Caco-2 (cell line): ENCODE measurements at regions not wholly inside any gene's neighbourhood (a gene's known extent, or its start where the extent isn't known, plus 50 kb on each side); places are given as distances from the start of the nearest gene placed in this dataset.

Experiments used
- BruUV-seq: library from RNA; stranded (reverse); fragments of 400-500 nt; replicated peaks from 2 replicates; lab custom pipeline; 2021; lab: Mats Ljungman, UMichigan
- CTCF ChIA-PET: fragments of 300-600 bp; sonication (Branson Sonifier 250); formaldehyde crosslinking; loops from one replicate; lab custom pipeline; 2022; ENCODE audit warnings: antibody characterized with exemption; lab: Charles Lee
- POLR2A ChIA-PET: fragments of 300-600 bp; sonication (Branson Sonifier 250); formaldehyde crosslinking; loops from one replicate; lab custom pipeline; 2022; ENCODE audit warnings: antibody characterized with exemption; lab: Charles Lee
- DNase-seq, 2 experiments: peaks; one replicate each; pipeline versions ENCODE4 v3.0.0 to v3.0.0-alpha.2; 2020 to 2022
- H3K27me3 ChIP-seq: replicated peaks from 2 replicates; pipeline ENCODE4 v1.6.0; 2011; ENCODE audit warnings: low read length; ENCODE audit not compliant: control insufficient read depth, insufficient read depth
- H3K36me3 ChIP-seq: 2 replicates; pipeline ENCODE4 v1.5.1; 2011; ENCODE audit warnings: low read length; ENCODE audit not compliant: control insufficient read depth, insufficient read depth
- H3K4me1 ChIP-seq: fragments of 250-450 bp; sonication (Bioruptor Pico); 2 replicates; pipeline ENCODE4 v1.5.1; 2020; ENCODE audit warnings: mild to moderate bottlenecking
- H3K4me3 ChIP-seq: 2 replicates; pipeline ENCODE4 v1.5.1; 2011; ENCODE audit warnings: low read depth, mild to moderate bottlenecking, control low read depth, low read length
- H3K9me3 ChIP-seq: fragments of 250-450 bp; sonication (Bioruptor Pico); 2 replicates; pipeline ENCODE4 v1.5.1; 2020; ENCODE audit warnings: mild to moderate bottlenecking, moderate library complexity
- H3K27ac Mint-ChIP-seq: one replicate; pipeline ENCODE4 v1.8.0; 2022; ENCODE audit warnings: mixed read lengths; ENCODE audit not compliant: unreplicated experiment
- H3K27me3 Mint-ChIP-seq: one replicate; pipeline ENCODE4 v1.8.0; 2022; ENCODE audit warnings: mixed read lengths; ENCODE audit not compliant: insufficient read depth, unreplicated experiment
- H3K36me3 Mint-ChIP-seq: one replicate; pipeline ENCODE4 v1.8.0; 2022; ENCODE audit warnings: mild to moderate bottlenecking, mixed read lengths; ENCODE audit not compliant: insufficient read depth, unreplicated experiment
- H3K4me1 Mint-ChIP-seq: one replicate; pipeline ENCODE4 v1.8.0; 2022; ENCODE audit warnings: low read depth, mixed read lengths; ENCODE audit not compliant: unreplicated experiment
- H3K4me3 Mint-ChIP-seq: one replicate; pipeline ENCODE4 v1.8.0; 2022; ENCODE audit warnings: mild to moderate bottlenecking, moderate library complexity, mixed read lengths; ENCODE audit not compliant: unreplicated experiment
- H3K9me3 Mint-ChIP-seq: one replicate; pipeline ENCODE4 v1.8.0; 2022; ENCODE audit warnings: mixed read lengths; ENCODE audit not compliant: unreplicated experiment
- CTCF ChIP-seq, 2 experiments: fragments of 200-600 bp in 1 of 2; IDR thresholded peaks; 1 replicate in 1 of 2; 2 replicates in 1 of 2; pipeline versions ENCODE4 v1.5.1 to v1.8.0; 2011 to 2022; ENCODE audit warnings: antibody characterized with exemption in 1 of 2, control low read depth in 1 of 2, inconsistent platforms in 1 of 2, low read depth in 1 of 2, low read length in 1 of 2, mild to moderate bottlenecking in 1 of 2, moderate library complexity in 1 of 2; ENCODE audit not compliant: insufficient read depth in 1 of 2, severe bottlenecking in 1 of 2, unreplicated experiment in 1 of 2
- intact Hi-C: fragments of 100-400 bp; cut with micrococcal nuclease; formaldehyde crosslinking; loops from one replicate; pipeline ENCODE4 v1.10.0; 2022; ENCODE audit not compliant: unreplicated experiment

DNA sequence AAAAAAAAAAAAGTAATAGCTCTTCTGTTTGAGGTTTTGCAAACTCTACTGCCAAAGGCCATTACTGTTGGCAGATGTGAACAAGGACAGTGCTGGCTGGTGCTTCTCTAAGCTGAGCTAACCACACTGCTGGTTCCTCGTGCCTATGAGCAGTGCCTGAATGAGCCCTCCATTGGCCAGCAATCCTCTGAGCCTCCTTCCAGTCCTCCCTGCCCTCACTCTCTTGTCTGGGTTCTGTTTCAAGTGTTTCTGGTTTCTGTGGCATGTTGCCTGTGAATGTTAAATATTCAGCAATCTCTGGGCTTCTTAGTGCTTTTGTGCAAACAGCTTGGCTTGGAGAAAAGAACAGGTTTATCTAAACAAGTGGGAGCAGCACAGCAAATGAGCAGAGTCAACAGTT is 161.3 kb upstream of the AUTS2 start:
- Histone ChIP-seq H3K9me3 (no peaks in the 10 kb centered on the region), H3K4me3 (no peak overlapping the region), H3K4me1 (no peaks in the 10 kb centered on the region), H3K27me3 (no peaks in the 10 kb centered on the region), H3K36me3 (no peaks in the 10 kb centered on the region)
- intact Hi-C loops: no loop called here
- POLR2A ChIA-PET: no interaction called here
- H3K27ac Mint-ChIP-seq: no peak overlapping the region
- peaks cover 28% of the 10 kb centered on the region for H3K9me3 Mint-ChIP-seq
- no peak overlapping the region for H3K4me3 Mint-ChIP-seq
- no peaks in the 10 kb centered on the region for H3K4me1 Mint-ChIP-seq
- no peak for DNase-seq
- BruUV-seq: no TSS peak
- TF ChIP-seq CTCF (IDR thresholded peaks at IDR 0.05; ENCODE audit: insufficient read depth in 1 of 2, low read depth in 1 of 2, low read length in 1 of 2, severe bottlenecking in 1 of 2, unreplicated experiment in 1 of 2): no peak
- H3K36me3 Mint-ChIP-seq: no peaks in the 10 kb centered on the region
- CTCF ChIA-PET: no interaction called here
- no peaks in the 10 kb centered on the region for H3K27me3 Mint-ChIP-seq

- DNase-seq: no peak
- Histone ChIP-seq H3K27me3 (no peaks in the 10 kb centered on the region), H3K4me1 (no peaks in the 10 kb centered on the region), H3K36me3 (no peaks in the 10 kb centered on the region), H3K4me3 (no peak overlapping the region), H3K9me3 (no peaks in the 10 kb centered on the region)
- CTCF ChIA-PET: no interaction called here
- peaks cover 21% of the 10 kb centered on the region for H3K9me3 Mint-ChIP-seq
- TF ChIP-seq CTCF (IDR thresholded peaks at IDR 0.05; ENCODE audit: insufficient read depth in 1 of 2, low read depth in 1 of 2, low read length in 1 of 2, severe bottlenecking in 1 of 2, unreplicated experiment in 1 of 2): no peak
- POLR2A ChIA-PET: no interaction called here
- no peak overlapping the region for H3K4me3 Mint-ChIP-seq
- BruUV-seq: no TSS peak
- H3K4me1 Mint-ChIP-seq: no peaks in the 10 kb centered on the region
- intact Hi-C loops: no loop called here
- no peaks in the 10 kb centered on the region for H3K27me3 Mint-ChIP-seq
- no peak overlapping the region for H3K27ac Mint-ChIP-seq
- H3K36me3 Mint-ChIP-seq: no peaks in the 10 kb centered on the region
Measured at GRCh38 chr7:69438584-69439412, 159.5 kb upstream of the AUTS2 start.

DNA sequence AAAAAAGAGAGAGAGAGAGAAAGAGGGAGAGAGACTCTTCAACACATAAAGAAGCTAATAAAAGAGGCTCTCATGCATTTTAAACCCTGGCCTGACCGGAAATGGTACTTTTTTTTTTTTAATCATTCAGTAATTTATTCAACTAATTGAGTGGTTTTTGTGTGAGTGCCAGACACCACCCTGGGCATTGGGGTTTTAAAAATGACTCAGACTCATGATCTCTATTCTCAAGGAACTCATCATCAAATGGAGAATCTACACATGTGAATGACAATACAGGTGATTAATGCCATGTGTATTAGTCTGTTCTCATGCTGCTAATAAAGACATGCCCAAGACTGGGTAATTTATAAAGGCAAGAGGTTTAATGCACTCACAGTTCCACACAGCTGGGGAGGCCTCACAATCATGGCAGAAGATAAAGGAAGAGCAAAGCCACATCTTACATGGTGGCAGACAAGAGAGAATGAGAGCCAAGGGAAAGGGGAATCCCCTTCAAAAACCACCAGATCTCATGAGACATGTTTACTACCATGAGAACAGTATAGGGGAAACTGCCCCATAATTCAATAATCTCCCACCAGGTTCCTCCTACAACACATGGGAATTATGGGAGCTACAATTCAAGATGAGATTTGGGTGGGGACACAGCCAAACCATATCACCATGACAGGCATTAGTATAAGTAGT is 158.5 kb upstream of the AUTS2 start:
- no peaks in the 10 kb centered on the region for H3K36me3 ChIP-seq
- ChIA-PET POLR2A (no interaction called here), CTCF (no interaction called here)
- H3K27me3 Mint-ChIP-seq: no peaks in the 10 kb centered on the region
- intact Hi-C loops: no loop called here
- no peak overlapping the region for H3K27ac Mint-ChIP-seq
- no peaks in the 10 kb centered on the region; the same call in 1 of the 2 replicates for H3K9me3 ChIP-seq
- no peak overlapping the region for H3K4me3 ChIP-seq
- H3K36me3 Mint-ChIP-seq: no peaks in the 10 kb centered on the region
- H3K4me3 Mint-ChIP-seq: no peak overlapping the region
- no TSS peak for BruUV-seq
- no peak for DNase-seq
- peaks cover 22% of the 10 kb centered on the region for H3K9me3 Mint-ChIP-seq
- no peaks in the 10 kb centered on the region for H3K4me1 ChIP-seq
- no peak for TF ChIP-seq CTCF (IDR thresholded peaks at IDR 0.05; ENCODE audit: insufficient read depth in 1 of 2, low read depth in 1 of 2, low read length in 1 of 2, severe bottlenecking in 1 of 2, unreplicated experiment in 1 of 2)
- no peaks in the 10 kb centered on the region for H3K4me1 Mint-ChIP-seq
- H3K27me3 ChIP-seq: no peaks in the 10 kb centered on the region
